ENCODE measurements at regions not wholly inside any gene's neighbourhood (a gene's known extent, or its start where the extent isn't known, plus 50 kb on each side); places are given as distances from the start of the nearest gene placed in this dataset.

GRCh38 chr6:4397307-4397706 is 261.9 kb upstream of the ECI2 start:
- H3K4me1 Mint-ChIP-seq (ENCODE audit: low read depth) = no peaks in the 10 kb centered on the region

GRCh38 chr6:4396044-4396443 is 260.7 kb upstream of the ECI2 start:
- H3K27ac Mint-ChIP-seq = no peak overlapping the region
- no peak for DNase-seq
- H3K9me3 Mint-ChIP-seq = no peaks in the 10 kb centered on the region
- H3K4me3 Mint-ChIP-seq = no peak overlapping the region
- ATAC-seq (replicated peaks in 1 of 2) = no peak
- peaks cover 0 to 1% of the 10 kb centered on the region in 2 donors for H3K36me3 Mint-ChIP-seq (ENCODE audit: insufficient read depth in 2 of 2)
- H3K27me3 Mint-ChIP-seq (ENCODE audit: low read depth) = peaks cover 17% of the 10 kb centered on the region
- no peaks in the 10 kb centered on the region for H3K4me1 Mint-ChIP-seq (ENCODE audit: low read depth)

More at GRCh38 chr6:4397307-4397706, 261.9 kb upstream of the ECI2 start:
- Mint-ChIP-seq H3K9me3 (no peaks in the 10 kb centered on the region), H3K36me3 (ENCODE audit: insufficient read depth in 2 of 2) (peaks cover 0 to 1% of the 10 kb centered on the region in 2 donors), H3K4me3 (no peak overlapping the region), H3K27me3 (ENCODE audit: low read depth) (peaks cover 12% of the 10 kb centered on the region), H3K27ac (no peak overlapping the region)
- DNase-seq (no peak), ATAC-seq (replicated peaks in 1 of 2) (no peak)

DNA sequence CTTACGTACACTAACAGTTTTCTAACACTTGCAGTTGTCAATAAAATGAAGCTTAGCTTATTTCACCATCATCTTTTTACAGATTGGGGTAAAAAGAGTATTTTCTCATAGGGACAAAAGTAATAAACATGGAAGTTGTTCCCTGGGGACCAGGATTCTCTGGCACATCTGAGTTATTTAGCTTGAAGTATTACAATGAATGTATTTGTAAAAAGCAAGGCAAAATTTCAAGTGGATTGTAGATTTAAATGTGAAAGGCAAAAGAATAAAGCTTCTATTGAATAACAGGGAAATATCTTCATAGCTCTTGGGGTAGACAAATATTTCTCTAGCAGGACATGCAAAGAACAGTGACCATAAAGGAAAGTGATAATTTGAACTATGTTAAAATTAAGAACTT is 260.0 kb upstream of the ECI2 start:
- ATAC-seq (replicated peaks in 1 of 2) (no peak), DNase-seq (no peak)
- Mint-ChIP-seq H3K4me1 (ENCODE audit: low read depth) (no peaks in the 10 kb centered on the region), H3K9me3 (no peaks in the 10 kb centered on the region), H3K27me3 (ENCODE audit: low read depth) (peaks cover 19% of the 10 kb centered on the region), H3K27ac (no peak overlapping the region), H3K36me3 (ENCODE audit: insufficient read depth in 2 of 2) (peaks cover 0 to 1% of the 10 kb centered on the region in 2 donors), H3K4me3 (no peak overlapping the region)

GRCh38 chr6:4394786-4395185 is 259.4 kb upstream of the ECI2 start:
- no peak for ATAC-seq (replicated peaks in 1 of 2)
- DNase-seq = no peak
- Mint-ChIP-seq H3K4me3 (no peak overlapping the region), H3K9me3 (no peaks in the 10 kb centered on the region), H3K27me3 (ENCODE audit: low read depth) (peaks cover 19% of the 10 kb centered on the region), H3K36me3 (ENCODE audit: insufficient read depth in 2 of 2) (peaks cover 0 to 1% of the 10 kb centered on the region in 2 donors), H3K27ac (no peak overlapping the region), H3K4me1 (ENCODE audit: low read depth) (no peaks in the 10 kb centered on the region)

DNA sequence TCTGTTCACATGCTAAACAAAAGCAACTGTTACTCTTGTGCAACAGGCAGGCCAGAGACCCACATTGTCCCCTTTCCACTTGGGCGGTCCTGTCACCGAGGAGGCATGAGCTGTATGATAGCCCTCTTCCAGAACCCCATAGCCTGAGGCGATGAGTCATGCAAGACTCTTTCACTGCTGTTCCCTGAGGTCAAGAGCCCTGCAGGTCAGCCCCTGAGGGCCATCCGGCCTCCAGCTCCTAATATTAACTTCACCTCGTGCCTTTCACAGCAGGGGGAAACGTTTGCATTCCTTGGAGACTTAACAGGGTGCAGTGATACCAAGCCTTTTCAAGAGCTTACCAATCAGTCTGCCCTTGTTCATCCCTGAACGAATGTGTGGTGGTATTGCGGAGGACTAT is 253.3 kb upstream of the ECI2 start:
- no peak overlapping the region for H3K27ac Mint-ChIP-seq
- H3K4me1 Mint-ChIP-seq (ENCODE audit: low read depth) = no peaks in the 10 kb centered on the region
- DNase-seq (no peak), ATAC-seq (replicated peaks in 1 of 2) (no peak)
- no peak overlapping the region for H3K4me3 Mint-ChIP-seq
- peaks cover 4 to 6% of the 10 kb centered on the region in 2 donors for H3K9me3 Mint-ChIP-seq
- peaks cover 3 to 7% of the 10 kb centered on the region in 2 donors for H3K36me3 Mint-ChIP-seq (ENCODE audit: insufficient read depth in 2 of 2)
- H3K27me3 Mint-ChIP-seq (ENCODE audit: low read depth) = peaks cover 7% of the 10 kb centered on the region

- peaks cover 10% of the 10 kb centered on the region for H3K27me3 Mint-ChIP-seq (ENCODE audit: low read depth)
- H3K9me3 Mint-ChIP-seq = peaks cover 5 to 13% of the 10 kb centered on the region in 2 donors
- DNase-seq (no peak), ATAC-seq (replicated peaks in 1 of 2) (no peak)
- H3K4me1 Mint-ChIP-seq (ENCODE audit: low read depth) = no peaks in the 10 kb centered on the region
- H3K27ac Mint-ChIP-seq = no peak overlapping the region
- no peak overlapping the region for H3K4me3 Mint-ChIP-seq
- peaks cover 6 to 9% of the 10 kb centered on the region in 2 donors for H3K36me3 Mint-ChIP-seq (ENCODE audit: insufficient read depth in 2 of 2)
Observed at GRCh38 chr6:4384656-4385055, 249.3 kb upstream of the ECI2 start.

- DNase-seq (no peak), ATAC-seq (replicated peaks in 1 of 2) (no peak)
- no peaks in the 10 kb centered on the region for H3K4me1 Mint-ChIP-seq (ENCODE audit: low read depth)
- H3K4me3 Mint-ChIP-seq = no peak overlapping the region
- H3K36me3 Mint-ChIP-seq (ENCODE audit: insufficient read depth in 2 of 2) = peaks cover 6 to 9% of the 10 kb centered on the region in 2 donors
- H3K27me3 Mint-ChIP-seq (ENCODE audit: low read depth) = peaks cover 10% of the 10 kb centered on the region
- peaks cover 5 to 13% of the 10 kb centered on the region in 2 donors for H3K9me3 Mint-ChIP-seq
- no peak overlapping the region for H3K27ac Mint-ChIP-seq
Observed at GRCh38 chr6:4383910-4384638, 248.7 kb upstream of the ECI2 start.

GRCh38 chr6:4382362-4382853 is 247.0 kb upstream of the ECI2 start:
- Mint-ChIP-seq H3K9me3 (peaks cover 5 to 13% of the 10 kb centered on the region in 2 donors), H3K27me3 (ENCODE audit: low read depth) (peaks cover 10% of the 10 kb centered on the region), H3K36me3 (ENCODE audit: insufficient read depth in 2 of 2) (peaks cover 6 to 9% of the 10 kb centered on the region in 2 donors), H3K27ac (no peak overlapping the region), H3K4me3 (no peak overlapping the region), H3K4me1 (ENCODE audit: low read depth) (no peaks in the 10 kb centered on the region)
- ATAC-seq (replicated peaks in 1 of 2) = no peak
- no peak for DNase-seq

DNA sequence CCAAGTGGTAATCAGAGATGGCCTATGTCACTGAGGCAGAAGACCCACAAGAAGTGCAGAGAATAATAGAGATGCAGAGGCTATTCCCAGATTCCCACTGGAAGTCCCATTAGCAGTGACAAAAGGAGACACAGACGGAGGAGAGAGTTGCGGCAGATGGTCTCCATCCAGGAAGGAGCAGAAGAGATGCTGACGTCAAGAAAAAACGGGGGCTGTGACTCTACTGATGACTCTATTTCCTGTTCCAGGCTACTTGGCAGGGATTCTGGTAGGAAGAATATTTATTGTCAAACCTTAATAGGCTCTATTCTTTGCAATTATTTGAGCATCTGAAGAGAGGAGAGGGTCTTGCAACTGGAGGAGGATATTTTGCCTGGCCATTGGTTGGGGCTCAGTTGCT is 246.0 kb upstream of the ECI2 start:
- no peak overlapping the region for H3K4me3 Mint-ChIP-seq
- H3K27ac Mint-ChIP-seq = no peak overlapping the region
- H3K9me3 Mint-ChIP-seq = peaks cover 5 to 13% of the 10 kb centered on the region in 2 donors
- peaks cover 10% of the 10 kb centered on the region for H3K27me3 Mint-ChIP-seq (ENCODE audit: low read depth)
- H3K4me1 Mint-ChIP-seq (ENCODE audit: low read depth) = no peaks in the 10 kb centered on the region
- ATAC-seq (replicated peaks in 1 of 2) = no peak
- DNase-seq = no peak
- peaks cover 6 to 9% of the 10 kb centered on the region in 2 donors for H3K36me3 Mint-ChIP-seq (ENCODE audit: insufficient read depth in 2 of 2)

GRCh38 chr6:4380881-4381281 is 245.5 kb upstream of the ECI2 start:
- Mint-ChIP-seq H3K4me3 (no peak overlapping the region), H3K36me3 (ENCODE audit: insufficient read depth in 2 of 2) (peaks cover 6 to 9% of the 10 kb centered on the region in 2 donors), H3K27me3 (ENCODE audit: low read depth) (peaks cover 10% of the 10 kb centered on the region), H3K27ac (no peak overlapping the region), H3K4me1 (ENCODE audit: low read depth) (no peaks in the 10 kb centered on the region), H3K9me3 (peaks cover 5 to 13% of the 10 kb centered on the region in 2 donors)
- no peak for DNase-seq
- ATAC-seq (replicated peaks in 1 of 2) = no peak

DNA sequence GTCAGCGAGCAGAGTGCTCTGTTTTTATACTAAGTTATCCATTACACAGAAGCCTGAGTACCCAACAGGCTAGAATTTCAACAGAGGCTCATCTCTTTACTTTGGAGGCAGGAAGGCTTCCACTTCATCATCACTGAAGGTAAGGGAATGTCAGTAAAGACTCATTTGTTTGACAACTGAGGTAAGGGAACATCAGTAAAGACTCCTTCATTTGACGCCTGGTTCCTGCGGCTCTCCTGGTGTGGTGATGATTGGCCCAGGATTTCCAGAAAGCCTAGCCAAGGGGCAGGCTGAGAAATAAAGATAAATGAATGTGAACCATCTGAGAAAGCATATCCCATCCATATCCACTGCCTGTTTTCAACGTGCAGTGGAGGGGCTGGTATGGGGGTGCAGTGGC is 244.6 kb upstream of the ECI2 start:
- no peak overlapping the region for H3K4me3 Mint-ChIP-seq
- DNase-seq = no peak
- ATAC-seq (replicated peaks in 1 of 2) = no peak
- H3K27me3 Mint-ChIP-seq (ENCODE audit: low read depth) = peaks cover 10% of the 10 kb centered on the region
- H3K36me3 Mint-ChIP-seq (ENCODE audit: insufficient read depth in 2 of 2) = peaks cover 6 to 9% of the 10 kb centered on the region in 2 donors
- H3K27ac Mint-ChIP-seq = no peak overlapping the region
- peaks cover 5 to 13% of the 10 kb centered on the region in 2 donors for H3K9me3 Mint-ChIP-seq
- H3K4me1 Mint-ChIP-seq (ENCODE audit: low read depth) = no peaks in the 10 kb centered on the region

GRCh38 chr6:4378319-4378996 is 243.1 kb upstream of the ECI2 start:
- no peak overlapping the region for H3K27ac Mint-ChIP-seq
- peaks cover 2 to 7% of the 10 kb centered on the region in 2 donors for H3K9me3 Mint-ChIP-seq
- H3K4me3 Mint-ChIP-seq = no peak overlapping the region
- peaks cover 3 to 4% of the 10 kb centered on the region in 2 donors for H3K36me3 Mint-ChIP-seq (ENCODE audit: insufficient read depth in 2 of 2)
- DNase-seq = no peak
- ATAC-seq (replicated peaks in 1 of 2) = no peak
- no peaks in the 10 kb centered on the region for H3K4me1 Mint-ChIP-seq (ENCODE audit: low read depth)
- H3K27me3 Mint-ChIP-seq (ENCODE audit: low read depth) = peaks cover 10% of the 10 kb centered on the region

GRCh38 chr6:4377603-4378002 is 242.2 kb upstream of the ECI2 start:
- Mint-ChIP-seq H3K4me3 (no peak overlapping the region), H3K27ac (no peak overlapping the region), H3K36me3 (ENCODE audit: insufficient read depth in 2 of 2) (peaks cover 0 to 4% of the 10 kb centered on the region in 2 donors), H3K4me1 (ENCODE audit: low read depth) (no peaks in the 10 kb centered on the region), H3K9me3 (peaks cover 0 to 4% of the 10 kb centered on the region in 2 donors), H3K27me3 (ENCODE audit: low read depth) (peaks cover 10% of the 10 kb centered on the region)
- ATAC-seq (replicated peaks in 1 of 2) = no peak
- no peak for DNase-seq

Measured in activated T-cell treated with anti-CD3 and anti-CD28 coated beads, Interleukin-2, amount 50 U/mL, for 72 hours (primary cell).